ENCODE measurements at regions not wholly inside any gene's neighbourhood (a gene's known extent, or its start where the extent isn't known, plus 50 kb on each side); places are given as distances from the start of the nearest gene placed in this dataset.

DNA sequence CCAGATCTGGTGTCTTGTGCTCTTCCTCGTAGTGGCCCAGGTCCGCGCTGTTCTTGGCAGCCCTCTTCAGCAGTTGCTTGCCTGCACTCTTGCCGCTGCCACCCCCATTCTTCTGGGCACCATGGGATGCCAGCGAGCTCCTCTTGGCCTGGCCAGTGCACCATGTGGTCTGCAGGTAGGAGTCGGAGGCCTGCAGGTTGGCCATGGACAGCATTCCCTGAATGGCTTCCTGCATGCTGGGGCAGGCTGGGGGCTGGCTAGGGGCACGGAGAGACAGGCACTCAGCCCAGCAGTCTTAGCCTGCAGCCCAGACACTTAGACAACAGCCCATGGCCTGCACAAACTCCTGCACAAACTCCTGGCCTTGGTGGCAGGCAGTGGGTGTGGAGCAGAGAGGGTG, 234.9 kb downstream of the TUBA3C start:
- POLR2A ChIA-PET = no interaction called here
- BruUV-seq (replicated peaks) = no TSS peak
- Histone ChIP-seq H3K9ac (ENCODE audit: control insufficient read depth, insufficient read depth, low read length) (no peak overlapping the region), H3K9me3 (replicated peaks; ENCODE audit: control insufficient read depth, insufficient read depth, low read length) (no peaks in the 10 kb centered on the region; the same call in 2 of the 3 replicates), H3K4me1 (ENCODE audit: control insufficient read depth, insufficient read depth, low read length) (no peaks in the 10 kb centered on the region), H3K27ac (ENCODE audit: control insufficient read depth, insufficient read depth) (no peak overlapping the region), H3K79me2 (ENCODE audit: control insufficient read depth, insufficient read depth, low read length) (no peaks in the 10 kb centered on the region), H4K20me1 (ENCODE audit: control insufficient read depth, insufficient read depth) (no peaks in the 10 kb centered on the region), H3K36me3 (ENCODE audit: control insufficient read depth in 2 of 2, insufficient read depth in 2 of 2, low read length in 1 of 2) (no peaks in the 10 kb centered on the region), H3K4me3 (no peak overlapping the region), H2AFZ (ENCODE audit: control insufficient read depth, low read depth, low read length) (no peak overlapping the region), H3K27me3 (replicated peaks in 1 of 2; ENCODE audit: control insufficient read depth in 2 of 2, insufficient read depth in 2 of 2, low read length in 1 of 2) (no peaks in the 10 kb centered on the region), H3K4me2 (ENCODE audit: control insufficient read depth, insufficient read depth) (no peak overlapping the region)
- RAD21 ChIA-PET (ENCODE audit: unreplicated experiment) = no interaction called here
- CTCF ChIA-PET = no interaction called here
- in situ Hi-C loops (cut with MboI) (loop anchor here (10.0 kb wide), 1 partner anchor 58 kb away; no protein-coding TSS in a partner anchor), intact Hi-C loops (cut with micrococcal nuclease; ENCODE audit: unreplicated experiment) (no loop called here)
- SMC1A ChIA-PET (ENCODE audit: uncharacterized antibody, unreplicated experiment) = no interaction called here
- FAIRE-seq (no peak), DNase-seq (ENCODE audit: low read depth, low spot score) (no peak), ATAC-seq (no peak)
- TF ChIP-seq, protein P1, sequence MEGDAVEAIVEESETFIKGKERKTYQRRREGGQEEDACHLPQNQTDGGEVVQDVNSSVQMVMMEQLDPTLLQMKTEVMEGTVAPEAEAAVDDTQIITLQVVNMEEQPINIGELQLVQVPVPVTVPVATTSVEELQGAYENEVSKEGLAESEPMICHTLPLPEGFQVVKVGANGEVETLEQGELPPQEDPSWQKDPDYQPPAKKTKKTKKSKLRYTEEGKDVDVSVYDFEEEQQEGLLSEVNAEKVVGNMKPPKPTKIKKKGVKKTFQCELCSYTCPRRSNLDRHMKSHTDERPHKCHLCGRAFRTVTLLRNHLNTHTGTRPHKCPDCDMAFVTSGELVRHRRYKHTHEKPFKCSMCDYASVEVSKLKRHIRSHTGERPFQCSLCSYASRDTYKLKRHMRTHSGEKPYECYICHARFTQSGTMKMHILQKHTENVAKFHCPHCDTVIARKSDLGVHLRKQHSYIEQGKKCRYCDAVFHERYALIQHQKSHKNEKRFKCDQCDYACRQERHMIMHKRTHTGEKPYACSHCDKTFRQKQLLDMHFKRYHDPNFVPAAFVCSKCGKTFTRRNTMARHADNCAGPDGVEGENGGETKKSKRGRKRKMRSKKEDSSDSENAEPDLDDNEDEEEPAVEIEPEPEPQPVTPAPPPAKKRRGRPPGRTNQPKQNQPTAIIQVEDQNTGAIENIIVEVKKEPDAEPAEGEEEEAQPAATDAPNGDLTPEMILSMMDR (IDR thresholded peaks at IDR 0.05 in 2 of 3, conservative IDR thresholded peaks at IDR 0.05 in 1 of 3; ENCODE audit: control insufficient read depth in 2 of 3, extremely low read depth in 1 of 3, insufficient read depth in 1 of 3, low read depth in 3 of 3, low read length in 3 of 3) = no peak
- TF ChIP-seq, protein P2, sequence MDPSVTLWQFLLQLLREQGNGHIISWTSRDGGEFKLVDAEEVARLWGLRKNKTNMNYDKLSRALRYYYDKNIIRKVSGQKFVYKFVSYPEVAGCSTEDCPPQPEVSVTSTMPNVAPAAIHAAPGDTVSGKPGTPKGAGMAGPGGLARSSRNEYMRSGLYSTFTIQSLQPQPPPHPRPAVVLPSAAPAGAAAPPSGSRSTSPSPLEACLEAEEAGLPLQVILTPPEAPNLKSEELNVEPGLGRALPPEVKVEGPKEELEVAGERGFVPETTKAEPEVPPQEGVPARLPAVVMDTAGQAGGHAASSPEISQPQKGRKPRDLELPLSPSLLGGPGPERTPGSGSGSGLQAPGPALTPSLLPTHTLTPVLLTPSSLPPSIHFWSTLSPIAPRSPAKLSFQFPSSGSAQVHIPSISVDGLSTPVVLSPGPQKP (IDR thresholded peaks at IDR 0.05; ENCODE audit: low read depth, low read length) = no peak
- TF ChIP-seq RFX5 (IDR thresholded peaks at IDR 0.05; ENCODE audit: low read depth, low read length) (no peak), ZBED1 (IDR thresholded peaks at IDR 0.05; ENCODE audit: borderline replicate concordance) (no peak), POU2F2 (IDR thresholded peaks at IDR 0.05; ENCODE audit: borderline replicate concordance, low read depth, low read length) (no peak), SMAD1 (IDR thresholded peaks at IDR 0.05; ENCODE audit: low read depth, partially characterized antibody) (no peak), SUPT20H (IDR thresholded peaks at IDR 0.05; ENCODE audit: borderline replicate concordance, control insufficient read depth, low read depth, low read length) (no peak), MTA3 (IDR thresholded peaks at IDR 0.05; ENCODE audit: borderline replicate concordance, low read length) (no peak), ZNF622 (IDR thresholded peaks at IDR 0.05) (no peak), EZH2 (IDR thresholded peaks at IDR 0.05; ENCODE audit: borderline replicate concordance, control insufficient read depth, low read depth, low read length) (no peak), KLF5 (IDR thresholded peaks at IDR 0.05; ENCODE audit: partially characterized antibody) (no peak), EP300 (IDR thresholded peaks at IDR 0.05; ENCODE audit: borderline replicate concordance in 1 of 2, control insufficient read depth in 1 of 2, low read depth in 2 of 2, low read length in 2 of 2) (no peak), SREBF1 (IDR thresholded peaks at IDR 0.05; ENCODE audit: low read length) (no peak)
- TF ChIP-seq, protein P3, sequence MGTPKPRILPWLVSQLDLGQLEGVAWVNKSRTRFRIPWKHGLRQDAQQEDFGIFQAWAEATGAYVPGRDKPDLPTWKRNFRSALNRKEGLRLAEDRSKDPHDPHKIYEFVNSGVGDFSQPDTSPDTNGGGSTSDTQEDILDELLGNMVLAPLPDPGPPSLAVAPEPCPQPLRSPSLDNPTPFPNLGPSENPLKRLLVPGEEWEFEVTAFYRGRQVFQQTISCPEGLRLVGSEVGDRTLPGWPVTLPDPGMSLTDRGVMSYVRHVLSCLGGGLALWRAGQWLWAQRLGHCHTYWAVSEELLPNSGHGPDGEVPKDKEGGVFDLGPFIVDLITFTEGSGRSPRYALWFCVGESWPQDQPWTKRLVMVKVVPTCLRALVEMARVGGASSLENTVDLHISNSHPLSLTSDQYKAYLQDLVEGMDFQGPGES (IDR thresholded peaks at IDR 0.05) = no peak
- WGBS (ENCODE audit: insufficient coverage, insufficient replicate concordance, low lambda C conversion rate, missing lambda C conversion rate) = 0% methylated on average over 7 of the region's 7 CpGs

Data from GM12878 (cell line).